GM23338 (cell line): ENCODE measurements at regions not wholly inside any gene's neighbourhood (a gene's known extent, or its start where the extent isn't known, plus 50 kb on each side); places are given as distances from the start of the nearest gene placed in this dataset.

Experiments used
- ATAC-seq: fragments of 200-7000 bp; cut with Tn5 transposase; 3 replicates; pipeline ENCODE4 v1.9.1; 2020
- DNase-seq: peaks from one replicate; pipeline ENCODE4 v3.0.0-alpha.2; 2015; ENCODE audit warnings: low spot score
- H2AFZ ChIP-seq: fragments of 200-600 bp; sonication (generic); 2 replicates; pipeline ENCODE4 v1.8.0; 2016; ENCODE audit warnings: antibody characterized with exemption, mild to moderate bottlenecking, moderate library complexity
- H3F3A ChIP-seq: fragments of 200-600 bp; sonication (generic); replicated peaks from 2 replicates; pipeline ENCODE4 v1.8.0; 2017; ENCODE audit warnings: antibody characterized with exemption, mixed run types, low read depth
- H3K27ac ChIP-seq: fragments of 200-600 bp; sonication (generic); 2 replicates; pipeline ENCODE4 v1.6.1; 2016; ENCODE audit warnings: low read depth
- H3K27me3 ChIP-seq: fragments of 200-600 bp; sonication (generic); 2 replicates; pipeline ENCODE4 v1.8.0; 2016; ENCODE audit warnings: mild to moderate bottlenecking, mixed run types, moderate library complexity; ENCODE audit not compliant: insufficient read depth
- H3K36me3 ChIP-seq: fragments of 200-600 bp; sonication (generic); 2 replicates; pipeline ENCODE4 v1.8.0; 2016; ENCODE audit warnings: mild to moderate bottlenecking; ENCODE audit not compliant: insufficient read depth
- H3K4me1 ChIP-seq: fragments of 200-600 bp; sonication (generic); 2 replicates; pipeline ENCODE4 v1.8.0; 2016; ENCODE audit warnings: mild to moderate bottlenecking, moderate library complexity; ENCODE audit not compliant: insufficient read depth
- H3K4me2 ChIP-seq: fragments of 200-600 bp; sonication (generic); 2 replicates; pipeline ENCODE4 v1.7.1; 2017; ENCODE audit warnings: mixed run types
- H3K4me3 ChIP-seq: fragments of 200-600 bp; sonication (generic); 2 replicates; pipeline ENCODE4 v1.6.1; 2016; ENCODE audit warnings: mixed run types
- H3K79me2 ChIP-seq: fragments of 200-600 bp; sonication (generic); replicated peaks from 2 replicates; pipeline ENCODE4 v1.8.0; 2017; ENCODE audit warnings: mild to moderate bottlenecking; ENCODE audit not compliant: insufficient read depth
- H3K9me2 ChIP-seq: fragments of 200-600 bp; sonication (generic); 2 replicates; pipeline ENCODE4 v1.8.0; 2017; ENCODE audit not compliant: insufficient read depth
- H4K20me1 ChIP-seq: fragments of 200-600 bp; sonication (generic); replicated peaks from 2 replicates; pipeline ENCODE4 v1.8.0; 2017; ENCODE audit warnings: mild to moderate bottlenecking; ENCODE audit not compliant: insufficient read depth
- H3K27ac Mint-ChIP-seq: 2 replicates; pipeline ENCODE4 v1.8.0; 2020; ENCODE audit warnings: inconsistent platforms, mild to moderate bottlenecking, moderate library complexity, mixed read lengths
- H3K27me3 Mint-ChIP-seq: 3 replicates; pipeline ENCODE4 v1.8.0; 2022; ENCODE audit warnings: low read depth, mild to moderate bottlenecking, moderate library complexity, mixed read lengths, inconsistent platforms; ENCODE audit not compliant: insufficient read depth, poor library complexity
- H3K36me3 Mint-ChIP-seq: 3 replicates; pipeline ENCODE4 v1.8.0; 2021; ENCODE audit warnings: low read depth, mild to moderate bottlenecking, inconsistent platforms, moderate library complexity, mixed read lengths
- H3K4me1 Mint-ChIP-seq: 3 replicates; pipeline ENCODE4 v1.8.0; 2020; ENCODE audit warnings: mild to moderate bottlenecking, inconsistent platforms, mixed read lengths
- H3K4me3 Mint-ChIP-seq: 3 replicates; pipeline ENCODE4 v1.8.0; 2021; ENCODE audit warnings: moderate library complexity, mild to moderate bottlenecking, inconsistent platforms, mixed read lengths
- H3K9me3 Mint-ChIP-seq: 3 replicates; pipeline ENCODE4 v1.8.0; 2020; ENCODE audit warnings: moderate library complexity, mild to moderate bottlenecking, inconsistent platforms, mixed read lengths
- EZH2 ChIP-seq: fragments of 200-600 bp; sonication (generic); IDR thresholded peaks from one replicate; pipeline ENCODE4 v1.8.0; 2017; ENCODE audit warnings: antibody characterized with exemption, mild to moderate bottlenecking, low read depth; ENCODE audit not compliant: unreplicated experiment
- JUNB ChIP-seq: IDR thresholded peaks from one replicate; pipeline ENCODE4 v1.6.1; 2016; ENCODE audit warnings: antibody characterized with exemption; ENCODE audit not compliant: unreplicated experiment
- STAT1 ChIP-seq: IDR thresholded peaks from one replicate; pipeline ENCODE4 v1.6.1; 2016; ENCODE audit warnings: antibody characterized with exemption; ENCODE audit not compliant: unreplicated experiment
- ZNF462 ChIP-seq: fragments of 250-450 bp; sonication (Bioruptor Pico); IDR thresholded peaks from 2 replicates; pipeline ENCODE4 v1.5.0; 2020; ENCODE audit warnings: mild to moderate bottlenecking, moderate library complexity

DNA sequence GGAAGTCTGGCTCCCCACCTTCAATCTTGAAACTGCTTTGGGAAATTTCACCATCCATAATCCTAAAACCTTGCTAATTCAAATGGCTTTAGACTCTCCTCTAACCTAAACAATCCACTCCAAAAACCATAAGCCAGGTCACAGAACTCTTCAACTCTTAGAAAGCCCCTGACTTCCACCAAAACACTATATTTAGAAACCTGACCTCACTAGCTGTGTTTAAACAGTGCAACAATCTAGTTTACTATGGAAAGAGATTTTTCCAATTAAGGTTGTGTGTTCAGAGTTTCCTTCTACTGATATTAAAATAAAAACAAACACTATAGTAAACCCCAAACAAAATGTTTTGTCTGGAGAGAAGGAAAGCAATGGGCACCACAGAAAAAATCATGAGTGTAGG is 308.1 kb downstream of the OSR1 start (continued):
- TF ChIP-seq ZNF462, result no peak
- no peak for TF ChIP-seq EZH2
- TF ChIP-seq STAT1, result no peak

GRCh38 chr2:19048593-19049266 is 309.7 kb downstream of the OSR1 start:
- H3F3A ChIP-seq, result no peaks in the 10 kb centered on the region
- no peaks in the 10 kb centered on the region for H3K36me3 Mint-ChIP-seq
- no peaks in the 10 kb centered on the region for H3K9me3 Mint-ChIP-seq
- H3K4me3 Mint-ChIP-seq, result no peak overlapping the region
- ATAC-seq (no peak), DNase-seq (no peak)
- no peak overlapping the region for H3K27ac Mint-ChIP-seq
- H3K79me2 ChIP-seq, result no peaks in the 10 kb centered on the region
- peaks cover 2% of the 10 kb centered on the region; the same call in 2 of the 3 replicates for H3K4me1 Mint-ChIP-seq
- TF ChIP-seq JUNB, result no peak
- H3K4me3 ChIP-seq, result no peak overlapping the region
- H3K4me1 ChIP-seq, result no peaks in the 10 kb centered on the region
- H3K9me2 ChIP-seq, result peaks cover 8% of the 10 kb centered on the region; the same call in 1 of the 2 replicates
- no peaks in the 10 kb centered on the region for H3K36me3 ChIP-seq
- no peak overlapping the region for H2AFZ ChIP-seq
- no peak overlapping the region for H3K4me2 ChIP-seq
- peaks cover 5% of the 10 kb centered on the region for H3K27me3 Mint-ChIP-seq
- no peaks in the 10 kb centered on the region for H4K20me1 ChIP-seq
- H3K27ac ChIP-seq, result no peak overlapping the region
- no peaks in the 10 kb centered on the region for H3K27me3 ChIP-seq
